ENCODE measurements at regions not wholly inside any gene's neighbourhood (a gene's known extent, or its start where the extent isn't known, plus 50 kb on each side); places are given as distances from the start of the nearest gene placed in this dataset.

DNA sequence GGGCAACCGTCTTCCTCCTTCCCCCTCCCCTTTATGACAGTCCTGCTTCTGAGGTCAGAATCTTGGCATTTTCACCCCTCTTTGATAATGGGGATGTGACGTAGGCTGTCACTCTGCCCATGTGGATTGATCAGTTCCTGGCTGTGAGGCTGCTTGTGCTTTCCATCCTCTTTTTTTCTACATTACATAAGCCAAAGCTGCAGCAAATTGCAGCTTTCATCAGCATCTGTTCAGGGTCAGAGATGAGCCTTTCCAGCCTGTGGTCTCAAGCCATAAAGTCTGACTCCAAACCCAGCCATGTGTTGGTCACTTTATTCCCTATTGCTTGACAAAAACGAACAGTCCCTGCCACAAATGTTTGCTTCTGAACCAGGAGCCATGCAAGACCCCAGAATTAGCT lies 535.1 kb downstream of the CDH11 start:
- TF ChIP-seq EZH2phosphoT487 (IDR thresholded peaks at IDR 0.05; ENCODE audit: low read length) (no peak), CTCF (IDR thresholded peaks at IDR 0.05; ENCODE audit: low read length) (no peak), EZH2 (optimal IDR thresholded peaks at IDR 0.05; ENCODE audit: low read depth, low read length) (no peak)
- H4K20me1 ChIP-seq (ENCODE audit: insufficient read depth, low read length), result no peaks in the 10 kb centered on the region
- no peak overlapping the region for H3K4me3 ChIP-seq (ENCODE audit: low read length)
- no peak overlapping the region for H2AFZ ChIP-seq (ENCODE audit: low read length)
- H3F3A ChIP-seq (ENCODE audit: insufficient read depth, low read length), result no peaks in the 10 kb centered on the region
- H3K79me2 ChIP-seq (ENCODE audit: low read length), result no peaks in the 10 kb centered on the region
- no peak overlapping the region for H3K27ac ChIP-seq (ENCODE audit: low read length)
- H3K27me3 ChIP-seq (replicated peaks; ENCODE audit: insufficient read depth, low read length), result no peaks in the 10 kb centered on the region
- H3K9ac ChIP-seq (ENCODE audit: low read length), result no peak overlapping the region
- H3K9me3 ChIP-seq (replicated peaks; ENCODE audit: insufficient read depth, low read length), result no peaks in the 10 kb centered on the region
- H3K4me2 ChIP-seq (ENCODE audit: low read depth, low read length), result no peak overlapping the region
- no peaks in the 10 kb centered on the region for H3K9me2 ChIP-seq (replicated peaks; ENCODE audit: insufficient read depth, low read length)
- H3K4me1 ChIP-seq (ENCODE audit: low read length), result no peaks in the 10 kb centered on the region
- no peaks in the 10 kb centered on the region for H3K36me3 ChIP-seq (replicated peaks; ENCODE audit: insufficient read depth, low read length)
- DNase-seq, result no peak

DNA sequence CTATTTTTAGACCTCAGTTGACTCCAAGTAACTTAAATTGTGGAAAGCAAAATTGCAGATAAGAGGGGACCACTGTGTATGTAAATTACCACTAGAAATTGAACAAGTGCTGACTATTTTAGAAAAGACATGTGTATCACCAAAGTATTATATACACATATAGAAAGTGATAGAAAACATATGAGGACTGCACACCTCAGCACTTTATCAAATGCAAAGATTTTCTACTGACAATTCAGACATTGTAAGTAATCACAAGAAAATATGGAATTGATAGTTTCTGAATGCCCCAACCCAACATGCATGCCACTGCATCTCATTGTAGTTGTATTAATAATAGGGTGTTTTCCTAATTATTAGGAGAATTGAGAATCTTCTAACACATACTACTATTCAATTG lies 536.5 kb downstream of the CDH11 start:
- no peaks in the 10 kb centered on the region for H3K79me2 ChIP-seq (ENCODE audit: low read length)
- no peak for TF ChIP-seq CTCF (IDR thresholded peaks at IDR 0.05; ENCODE audit: low read length)
- TF ChIP-seq EZH2 (optimal IDR thresholded peaks at IDR 0.05; ENCODE audit: low read depth, low read length), result no peak
- TF ChIP-seq EZH2phosphoT487 (IDR thresholded peaks at IDR 0.05; ENCODE audit: low read length), result no peak
- H3K27me3 ChIP-seq (replicated peaks; ENCODE audit: insufficient read depth, low read length), result no peaks in the 10 kb centered on the region
- H3F3A ChIP-seq (ENCODE audit: insufficient read depth, low read length), result no peaks in the 10 kb centered on the region
- no peaks in the 10 kb centered on the region for H3K4me1 ChIP-seq (ENCODE audit: low read length)
- no peak overlapping the region for H3K4me3 ChIP-seq (ENCODE audit: low read length)
- H3K9ac ChIP-seq (ENCODE audit: low read length), result no peak overlapping the region
- H3K9me3 ChIP-seq (replicated peaks; ENCODE audit: insufficient read depth, low read length), result no peaks in the 10 kb centered on the region
- no peaks in the 10 kb centered on the region for H3K36me3 ChIP-seq (replicated peaks; ENCODE audit: insufficient read depth, low read length)
- H4K20me1 ChIP-seq (ENCODE audit: insufficient read depth, low read length), result no peaks in the 10 kb centered on the region
- no peaks in the 10 kb centered on the region for H3K9me2 ChIP-seq (replicated peaks; ENCODE audit: insufficient read depth, low read length)
- H2AFZ ChIP-seq (ENCODE audit: low read length), result no peak overlapping the region
- no peak overlapping the region for H3K27ac ChIP-seq (ENCODE audit: low read length)
- H3K4me2 ChIP-seq (ENCODE audit: low read depth, low read length), result no peak overlapping the region
- no peak for DNase-seq

- H3F3A ChIP-seq (ENCODE audit: insufficient read depth, low read length), result no peaks in the 10 kb centered on the region
- H3K9me3 ChIP-seq (replicated peaks; ENCODE audit: insufficient read depth, low read length), result no peaks in the 10 kb centered on the region
- no peaks in the 10 kb centered on the region for H4K20me1 ChIP-seq (ENCODE audit: insufficient read depth, low read length)
- no peaks in the 10 kb centered on the region for H3K79me2 ChIP-seq (ENCODE audit: low read length)
- no peak for DNase-seq
- H3K27ac ChIP-seq (ENCODE audit: low read length), result no peak overlapping the region
- no peak overlapping the region for H3K4me3 ChIP-seq (ENCODE audit: low read length)
- no peak overlapping the region for H3K9ac ChIP-seq (ENCODE audit: low read length)
- H2AFZ ChIP-seq (ENCODE audit: low read length), result no peak overlapping the region
- no peaks in the 10 kb centered on the region for H3K27me3 ChIP-seq (replicated peaks; ENCODE audit: insufficient read depth, low read length)
- no peaks in the 10 kb centered on the region for H3K9me2 ChIP-seq (replicated peaks; ENCODE audit: insufficient read depth, low read length)
- H3K4me2 ChIP-seq (ENCODE audit: low read depth, low read length), result no peak overlapping the region
- TF ChIP-seq EZH2 (optimal IDR thresholded peaks at IDR 0.05; ENCODE audit: low read depth, low read length) (no peak), CTCF (IDR thresholded peaks at IDR 0.05; ENCODE audit: low read length) (no peak), EZH2phosphoT487 (IDR thresholded peaks at IDR 0.05; ENCODE audit: low read length) (no peak)
- H3K36me3 ChIP-seq (replicated peaks; ENCODE audit: insufficient read depth, low read length), result no peaks in the 10 kb centered on the region
- H3K4me1 ChIP-seq (ENCODE audit: low read length), result no peaks in the 10 kb centered on the region
These were observed 541.3 kb downstream of the CDH11 start for GRCh38 chr16:64580558-64580957.
